ENCODE measurements at regions not wholly inside any gene's neighbourhood (a gene's known extent, or its start where the extent isn't known, plus 50 kb on each side); places are given as distances from the start of the nearest gene placed in this dataset.

GRCh38 chr5:135091286-135091685 is 57.3 kb upstream of the PITX1 start:
- Histone ChIP-seq H3K27ac (no peak overlapping the region), H3K9me3 (no peaks in the 10 kb centered on the region), H3K4me1 (no peaks in the 10 kb centered on the region), H3K36me3 (no peaks in the 10 kb centered on the region), H3K27me3 (no peaks in the 10 kb centered on the region), H3K4me3 (no peak overlapping the region)
- in situ Hi-C loops (cut with MboI; ENCODE audit: low sequenced_read_pairs in 4 of 4): no loop called here
- no peak for DNase-seq
- TF ChIP-seq CTCF (IDR thresholded peaks at IDR 0.05 in 4 of 5, conservative IDR thresholded peaks at IDR 0.05 in 1 of 5): no peak
- no peak for TF ChIP-seq POLR2A (IDR thresholded peaks at IDR 0.05)
- no peak for ATAC-seq
- intact Hi-C loops (cut with DNase I; ENCODE audit: low total_unique reads): no loop called here

- no peak overlapping the region for H3K4me3 ChIP-seq
- no peak for DNase-seq
- TF ChIP-seq POLR2A (IDR thresholded peaks at IDR 0.05) (no peak), CTCF (IDR thresholded peaks at IDR 0.05 in 4 of 5, conservative IDR thresholded peaks at IDR 0.05 in 1 of 5) (no peak)
- no peak overlapping the region for H3K27ac ChIP-seq
- H3K27me3 ChIP-seq: no peaks in the 10 kb centered on the region
- intact Hi-C loops (cut with DNase I; ENCODE audit: low total_unique reads) (no loop called here), in situ Hi-C loops (cut with MboI; ENCODE audit: low sequenced_read_pairs in 4 of 4) (no loop called here)
- H3K36me3 ChIP-seq: no peaks in the 10 kb centered on the region
- ATAC-seq: no peak
- H3K4me1 ChIP-seq: no peaks in the 10 kb centered on the region
- no peaks in the 10 kb centered on the region for H3K9me3 ChIP-seq
These were observed 55.9 kb upstream of the PITX1 start for GRCh38 chr5:135089912-135090311.

- no peak for TF ChIP-seq POLR2A (IDR thresholded peaks at IDR 0.05)
- no peak for TF ChIP-seq CTCF (IDR thresholded peaks at IDR 0.05 in 4 of 5, conservative IDR thresholded peaks at IDR 0.05 in 1 of 5)
- no peaks in the 10 kb centered on the region for H3K27me3 ChIP-seq
- ATAC-seq (no peak), DNase-seq (no peak)
- H3K27ac ChIP-seq: no peak overlapping the region
- no peaks in the 10 kb centered on the region for H3K9me3 ChIP-seq
- no peaks in the 10 kb centered on the region for H3K4me1 ChIP-seq
- H3K4me3 ChIP-seq: no peak overlapping the region
- intact Hi-C loops (cut with DNase I; ENCODE audit: low total_unique reads) (no loop called here), in situ Hi-C loops (cut with MboI; ENCODE audit: low sequenced_read_pairs in 4 of 4) (no loop called here)
- no peaks in the 10 kb centered on the region for H3K36me3 ChIP-seq
These were observed 54.9 kb upstream of the PITX1 start for GRCh38 chr5:135088911-135089310.

GRCh38 chr5:135087950-135088349 is 53.9 kb upstream of the PITX1 start:
- no peak overlapping the region for H3K27ac ChIP-seq
- H3K36me3 ChIP-seq: no peaks in the 10 kb centered on the region
- in situ Hi-C loops (cut with MboI; ENCODE audit: low sequenced_read_pairs in 4 of 4): no loop called here
- H3K9me3 ChIP-seq: no peaks in the 10 kb centered on the region
- DNase-seq: no peak
- no peaks in the 10 kb centered on the region for H3K27me3 ChIP-seq
- H3K4me3 ChIP-seq: no peak overlapping the region
- no peak for ATAC-seq
- H3K4me1 ChIP-seq: no peaks in the 10 kb centered on the region
- intact Hi-C loops (cut with DNase I; ENCODE audit: low total_unique reads): no loop called here
- no peak for TF ChIP-seq POLR2A (IDR thresholded peaks at IDR 0.05)
- TF ChIP-seq CTCF (IDR thresholded peaks at IDR 0.05 in 4 of 5, conservative IDR thresholded peaks at IDR 0.05 in 1 of 5): no peak

GRCh38 chr5:135085936-135086725 is 52.1 kb upstream of the PITX1 start:
- Histone ChIP-seq H3K27ac (no peak overlapping the region), H3K9me3 (peaks cover 0 to 3% (median 0%) of the 10 kb centered on the region in 3 donors), H3K4me1 (no peaks in the 10 kb centered on the region), H3K36me3 (no peaks in the 10 kb centered on the region), H3K27me3 (no peaks in the 10 kb centered on the region), H3K4me3 (no peak overlapping the region)
- TF ChIP-seq CTCF (IDR thresholded peaks at IDR 0.05 in 4 of 5, conservative IDR thresholded peaks at IDR 0.05 in 1 of 5) (no peak), POLR2A (IDR thresholded peaks at IDR 0.05) (no peak)
- ATAC-seq (no peak), DNase-seq (no peak)
- intact Hi-C loops (cut with DNase I; ENCODE audit: low total_unique reads) (no loop called here), in situ Hi-C loops (cut with MboI; ENCODE audit: low sequenced_read_pairs in 4 of 4) (no loop called here)
